OCI-LY3 (cell line): ENCODE measurements at regions not wholly inside any gene's neighbourhood (a gene's known extent, or its start where the extent isn't known, plus 50 kb on each side); places are given as distances from the start of the nearest gene placed in this dataset.

Source experiments
- CTCF ChIP-seq: fragments of 200-600, 300-600 bp; sonication (generic); IDR thresholded peaks from 2 replicates; pipeline ENCODE4 v1.5.1; 2014; ENCODE audit warnings: antibody characterized with exemption, low read length, low read depth
- EZH2phosphoT487 ChIP-seq: fragments of 200-600 bp; shearing (Covaris generic); IDR thresholded peaks from 2 replicates; pipeline ENCODE4 v1.6.1; 2018; ENCODE audit warnings: antibody characterized with exemption, mixed run types, low read depth

DNA sequence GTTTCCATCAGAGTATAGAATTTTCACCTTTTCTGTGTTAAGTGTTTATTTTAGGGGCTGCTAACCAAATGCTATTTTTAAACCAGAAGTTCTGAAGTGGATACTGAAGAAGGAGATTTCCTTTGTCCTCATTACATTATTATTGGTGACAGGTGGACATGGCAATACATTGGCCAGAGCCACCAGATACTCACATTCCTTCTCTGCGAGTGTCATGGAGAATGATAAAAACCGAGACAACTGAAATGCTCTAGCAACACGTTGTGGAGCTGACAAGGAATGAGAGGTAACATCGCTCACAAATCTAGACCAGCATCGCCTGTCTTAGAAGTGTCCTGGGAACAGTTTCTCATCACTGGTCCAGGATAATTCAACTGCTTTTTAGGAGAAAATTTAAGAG is 241.2 kb downstream of the IRS1 start:
- TF ChIP-seq CTCF (no peak), EZH2phosphoT487 (no peak)
